Endothelial cell of umbilical vein (primary cell): ENCODE measurements at regions not wholly inside any gene's neighbourhood (a gene's known extent, or its start where the extent isn't known, plus 50 kb on each side); places are given as distances from the start of the nearest gene placed in this dataset.

Source experiments
- EZH2 ChIP-seq: IDR thresholded peaks from 2 replicates; pipeline ENCODE4 v1.6.1; 2012; ENCODE audit warnings: borderline replicate concordance, low read depth, mild to moderate bottlenecking, moderate library complexity, low read length, inconsistent platforms; ENCODE audit not compliant: severe bottlenecking
- GATA2 ChIP-seq: IDR thresholded peaks from 2 replicates; pipeline ENCODE4 v1.7.0; 2011; ENCODE audit warnings: low read depth, mild to moderate bottlenecking, moderate library complexity, mixed read lengths, low read length; ENCODE audit not compliant: insufficient read length, insufficient read depth
- JUN ChIP-seq: IDR thresholded peaks from 2 replicates; pipeline ENCODE4 v1.6.1; 2011; ENCODE audit warnings: borderline replicate concordance, low read depth; ENCODE audit not compliant: insufficient read length, insufficient read depth
- POLR2A ChIP-seq: IDR thresholded peaks from 2 replicates; pipeline ENCODE4 v1.6.1; 2012; ENCODE audit warnings: low read depth, mild to moderate bottlenecking, control low read depth, low read length
- POLR2AphosphoS5 ChIP-seq: IDR thresholded peaks from 2 replicates; pipeline ENCODE4 v1.6.1; 2012; ENCODE audit warnings: low read depth, mild to moderate bottlenecking, control low read depth, low read length, moderate library complexity; ENCODE audit not compliant: insufficient read depth
- TF ChIP-seq, protein P1 (sequence below), 2 donors: IDR thresholded peaks; 1 replicate in 1 of 2; 2 replicates in 1 of 2; pipeline ENCODE4 v1.5.1; 2011; ENCODE audit warnings: low read length in 2 of 2, mild to moderate bottlenecking in 2 of 2, moderate library complexity in 2 of 2, control low read depth in 1 of 2, inconsistent platforms in 1 of 2, low read depth in 1 of 2; ENCODE audit not compliant: insufficient read depth in 1 of 2; ENCODE audit errors: extremely low read depth in 1 of 2
- TF ChIP-seq, protein P2 (sequence below): IDR thresholded peaks from 2 replicates; pipeline ENCODE4 v1.6.1; 2011; ENCODE audit not compliant: insufficient read depth, insufficient read length

DNA sequence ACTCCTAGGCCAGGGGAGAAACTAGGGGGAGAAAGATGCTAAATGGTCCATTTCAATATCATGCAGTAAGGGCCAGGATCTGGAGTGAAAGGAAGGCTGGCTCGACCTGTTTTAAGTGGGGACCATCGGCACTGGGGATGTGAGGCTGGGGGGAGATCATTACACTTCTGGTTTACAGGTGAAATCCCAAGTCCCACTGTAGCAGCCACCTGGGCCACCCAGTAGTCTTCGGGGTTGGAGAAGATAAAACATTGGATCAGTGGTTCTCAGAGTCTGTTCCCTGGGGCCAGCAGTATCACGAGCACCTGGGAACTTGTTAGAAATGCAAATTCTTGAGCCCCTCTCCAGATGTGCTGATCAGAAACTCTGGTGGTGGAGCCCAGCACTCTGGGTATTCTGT is 111.3 kb upstream of the ALDH1B1 start:
- TF ChIP-seq, protein P1, sequence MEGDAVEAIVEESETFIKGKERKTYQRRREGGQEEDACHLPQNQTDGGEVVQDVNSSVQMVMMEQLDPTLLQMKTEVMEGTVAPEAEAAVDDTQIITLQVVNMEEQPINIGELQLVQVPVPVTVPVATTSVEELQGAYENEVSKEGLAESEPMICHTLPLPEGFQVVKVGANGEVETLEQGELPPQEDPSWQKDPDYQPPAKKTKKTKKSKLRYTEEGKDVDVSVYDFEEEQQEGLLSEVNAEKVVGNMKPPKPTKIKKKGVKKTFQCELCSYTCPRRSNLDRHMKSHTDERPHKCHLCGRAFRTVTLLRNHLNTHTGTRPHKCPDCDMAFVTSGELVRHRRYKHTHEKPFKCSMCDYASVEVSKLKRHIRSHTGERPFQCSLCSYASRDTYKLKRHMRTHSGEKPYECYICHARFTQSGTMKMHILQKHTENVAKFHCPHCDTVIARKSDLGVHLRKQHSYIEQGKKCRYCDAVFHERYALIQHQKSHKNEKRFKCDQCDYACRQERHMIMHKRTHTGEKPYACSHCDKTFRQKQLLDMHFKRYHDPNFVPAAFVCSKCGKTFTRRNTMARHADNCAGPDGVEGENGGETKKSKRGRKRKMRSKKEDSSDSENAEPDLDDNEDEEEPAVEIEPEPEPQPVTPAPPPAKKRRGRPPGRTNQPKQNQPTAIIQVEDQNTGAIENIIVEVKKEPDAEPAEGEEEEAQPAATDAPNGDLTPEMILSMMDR (IDR thresholded peaks at IDR 0.05; ENCODE audit: extremely low read depth in 1 of 2, insufficient read depth in 1 of 2, low read depth in 1 of 2, low read length in 2 of 2) = no peak
- TF ChIP-seq EZH2 = no peak
- TF ChIP-seq POLR2AphosphoS5 = no peak
- TF ChIP-seq POLR2A = no peak
- TF ChIP-seq, protein P2, sequence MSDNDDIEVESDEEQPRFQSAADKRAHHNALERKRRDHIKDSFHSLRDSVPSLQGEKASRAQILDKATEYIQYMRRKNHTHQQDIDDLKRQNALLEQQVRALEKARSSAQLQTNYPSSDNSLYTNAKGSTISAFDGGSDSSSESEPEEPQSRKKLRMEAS = no peak
- no peak for TF ChIP-seq GATA2
- no peak for TF ChIP-seq JUN
